SK-N-SH treated with all-trans-retinoic acid at 6 μM for 48 hours (cell line): ENCODE measurements at regions not wholly inside any gene's neighbourhood (a gene's known extent, or its start where the extent isn't known, plus 50 kb on each side); places are given as distances from the start of the nearest gene placed in this dataset.

ENCODE experiments used
- ARNTL ChIP-seq: fragments of 450-650 bp; formaldehyde crosslinking; IDR thresholded peaks from 2 replicates; pipeline ENCODE4 v1.5.0; 2020; ENCODE audit warnings: low read depth, mild to moderate bottlenecking, moderate library complexity, borderline replicate concordance
- CSDC2 ChIP-seq: fragments of 250-450 bp; sonication (Bioruptor Pico); IDR thresholded peaks from 2 replicates; pipeline ENCODE4 v1.5.0; 2020; ENCODE audit warnings: mild to moderate bottlenecking, moderate library complexity
- OSR1 ChIP-seq: fragments of 250-450 bp; sonication (Bioruptor Pico); IDR thresholded peaks from 2 replicates; pipeline ENCODE4 v1.8.0; 2022; ENCODE audit warnings: moderate library complexity, mild to moderate bottlenecking, inconsistent platforms
- PATZ1 ChIP-seq: fragments of 250-450 bp; sonication (Bioruptor Pico); IDR thresholded peaks from 2 replicates; pipeline ENCODE4 v1.8.0; 2020; ENCODE audit warnings: mild to moderate bottlenecking, moderate library complexity, borderline replicate concordance
- RARB ChIP-seq: fragments of 250-450 bp; sonication (Bioruptor Pico); IDR thresholded peaks from 2 replicates; pipeline ENCODE4 v1.8.0; 2021; ENCODE audit warnings: mild to moderate bottlenecking, moderate library complexity
- TCF4 ChIP-seq: fragments of 250-450 bp; sonication (Bioruptor Pico); IDR thresholded peaks from 2 replicates; pipeline ENCODE4 v1.8.0; 2021; ENCODE audit warnings: mild to moderate bottlenecking, moderate library complexity, borderline replicate concordance
- ZC3H10 ChIP-seq: fragments of 250-450 bp; sonication (Bioruptor Pico); IDR thresholded peaks from 2 replicates; pipeline ENCODE4 v1.5.1; 2021; ENCODE audit warnings: mild to moderate bottlenecking, moderate library complexity
- ZFP3 ChIP-seq: fragments of 250-450 bp; sonication (Bioruptor Pico); IDR thresholded peaks from 2 replicates; pipeline ENCODE4 v1.5.0; 2020; ENCODE audit warnings: mild to moderate bottlenecking, moderate library complexity
- ZFP30 ChIP-seq: fragments of 450-650 bp; formaldehyde crosslinking; IDR thresholded peaks from 2 replicates; pipeline ENCODE4 v1.5.0; 2022; ENCODE audit warnings: mild to moderate bottlenecking, moderate library complexity
- TF ChIP-seq, protein P1 (sequence below): fragments of 250-450 bp; sonication (Bioruptor Pico); IDR thresholded peaks from 2 replicates; pipeline ENCODE4 v1.5.1; 2020; ENCODE audit warnings: low read depth, mild to moderate bottlenecking, moderate library complexity

GRCh38 chr16:87227296-87227951, 89.8 kb downstream of the C16orf95 start:
- TF ChIP-seq ARNTL: no peak
- TF ChIP-seq PATZ1 (CRISPR knock-in tag): no peak
- TF ChIP-seq TCF4 (CRISPR knock-in tag): no peak
- no peak for TF ChIP-seq RARB (CRISPR knock-in tag)
- no peak for TF ChIP-seq ZFP30 (CRISPR knock-in tag)
- no peak for TF ChIP-seq ZC3H10 (CRISPR knock-in tag)
- TF ChIP-seq, protein P1, sequence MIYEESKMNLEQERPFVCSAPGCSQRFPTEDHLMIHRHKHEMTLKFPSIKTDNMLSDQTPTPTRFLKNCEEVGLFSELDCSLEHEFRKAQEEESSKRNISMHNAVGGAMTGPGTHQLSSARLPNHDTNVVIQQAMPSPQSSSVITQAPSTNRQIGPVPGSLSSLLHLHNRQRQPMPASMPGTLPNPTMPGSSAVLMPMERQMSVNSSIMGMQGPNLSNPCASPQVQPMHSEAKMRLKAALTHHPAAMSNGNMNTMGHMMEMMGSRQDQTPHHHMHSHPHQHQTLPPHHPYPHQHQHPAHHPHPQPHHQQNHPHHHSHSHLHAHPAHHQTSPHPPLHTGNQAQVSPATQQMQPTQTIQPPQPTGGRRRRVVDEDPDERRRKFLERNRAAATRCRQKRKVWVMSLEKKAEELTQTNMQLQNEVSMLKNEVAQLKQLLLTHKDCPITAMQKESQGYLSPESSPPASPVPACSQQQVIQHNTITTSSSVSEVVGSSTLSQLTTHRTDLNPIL (CRISPR knock-in tag): no peak
- no peak for TF ChIP-seq CSDC2 (CRISPR knock-in tag)
- TF ChIP-seq OSR1 (CRISPR knock-in tag): no peak
- TF ChIP-seq ZFP3 (CRISPR knock-in tag): no peak
